Stimulated activated CD4-positive, alpha-beta T cell treated with anti-CD3 and anti-CD28 coated beads, Interleukin-12 subunit alpha, Interleukin-12 subunit beta, amount 100 ng/mL, for 48 hours (primary cell): ENCODE measurements at regions not wholly inside any gene's neighbourhood (a gene's known extent, or its start where the extent isn't known, plus 50 kb on each side); places are given as distances from the start of the nearest gene placed in this dataset.
A peak's percentile ranks its signal among the peaks of the same experiment; 100 is the strongest.
"Not testable (repeated sequence)": the region's sequence is repeated elsewhere in the genome, so short reads cannot be mapped to it uniquely, and the experiment has no call there.

Source experiments
- DNase-seq, 3 donors: peaks; one replicate each; pipeline ENCODE4 v3.0.0-alpha.2; 2020; ENCODE audit warnings: low read depth in 2 of 3, low spot score in 1 of 3

GRCh38 chr13:28574617-28575142 lies 79.8 kb upstream of the FLT1 start:
- DNase-seq = peak; percentile 16 to 38 (median 26)

DNA sequence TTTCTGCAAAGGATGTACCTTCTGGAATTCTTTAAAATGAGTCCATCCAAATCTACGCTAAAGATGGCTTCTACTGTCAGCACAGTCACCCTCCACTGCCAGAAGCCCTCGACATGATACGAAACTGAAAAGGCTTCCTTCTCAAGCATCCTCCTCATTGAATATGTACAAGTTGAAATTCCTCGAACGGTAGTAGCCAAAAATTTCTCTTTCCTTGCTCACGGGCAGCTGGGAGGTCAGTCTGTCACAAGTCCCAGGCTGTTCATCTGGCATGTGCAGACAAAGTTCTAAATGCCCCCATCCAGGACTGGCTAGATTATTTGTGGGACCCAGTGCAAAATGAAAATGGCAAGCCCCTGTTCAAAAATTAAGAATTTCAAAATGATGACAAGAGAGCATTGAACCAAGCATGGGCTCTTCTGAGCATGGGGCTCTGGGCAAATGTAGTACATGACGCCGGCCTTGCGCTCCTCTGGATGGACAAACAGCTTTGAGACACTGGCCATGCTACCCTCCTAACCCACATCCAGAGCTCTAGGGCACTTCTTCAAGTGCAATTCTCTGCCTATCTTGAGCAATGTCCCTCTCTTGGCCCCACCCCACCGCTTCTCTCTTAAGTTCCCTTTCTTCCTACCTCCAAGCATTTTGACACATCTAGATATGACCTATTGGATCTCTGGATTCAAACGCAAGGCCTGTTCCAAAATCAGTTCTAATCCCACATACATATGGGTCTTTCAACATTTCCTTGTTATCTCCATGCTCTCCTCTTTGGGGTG lies 78.9 kb upstream of the FLT1 start:
- DNase-seq = no peak

GRCh38 chr13:28572871-28573270 lies 77.9 kb upstream of the FLT1 start:
- DNase-seq = no peak

DNA sequence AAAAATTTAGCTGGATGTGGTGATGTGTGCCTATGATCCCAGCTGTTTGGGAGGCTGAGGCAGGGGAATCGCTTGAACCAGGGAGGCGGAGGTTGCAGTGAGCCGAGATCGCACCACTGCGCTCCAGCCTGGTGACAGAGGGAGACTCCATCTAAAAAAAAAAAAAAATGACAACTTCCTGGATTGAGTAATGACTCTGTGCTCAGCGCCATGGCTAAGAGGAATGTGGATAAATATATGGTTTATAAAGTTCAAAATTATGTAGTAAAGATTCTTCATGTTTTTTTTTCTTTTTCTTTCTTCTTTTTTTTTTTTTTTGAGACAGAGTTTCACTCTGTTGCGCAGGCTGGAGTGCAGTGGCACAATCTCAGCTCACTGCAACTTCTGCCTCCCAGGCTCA lies 75.4 kb upstream of the FLT1 start:
- DNase-seq = not testable (repeated sequence)

GRCh38 chr13:28569886-28570285 lies 75.0 kb upstream of the FLT1 start:
- DNase-seq = no peak

DNA sequence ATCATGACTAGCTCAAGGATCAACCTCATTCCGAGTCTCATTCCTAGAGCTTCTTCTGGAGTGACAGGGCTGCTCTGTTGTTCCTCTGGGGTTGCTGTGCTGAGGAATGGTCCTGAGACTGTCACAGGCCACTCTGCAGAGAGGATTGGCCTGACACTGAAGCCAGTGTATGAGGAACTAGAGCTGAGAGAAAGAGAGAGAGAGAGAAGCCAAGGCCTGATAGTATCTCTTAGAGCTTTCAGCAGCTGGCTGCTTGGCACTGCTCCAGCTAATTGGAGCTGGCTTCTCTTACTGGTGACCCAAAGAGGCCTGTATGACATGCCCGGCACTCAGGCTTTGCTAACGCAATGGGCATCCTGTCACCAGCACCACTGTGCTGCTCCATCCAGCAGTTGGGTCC lies 73.4 kb upstream of the FLT1 start:
- no peak for DNase-seq

DNA sequence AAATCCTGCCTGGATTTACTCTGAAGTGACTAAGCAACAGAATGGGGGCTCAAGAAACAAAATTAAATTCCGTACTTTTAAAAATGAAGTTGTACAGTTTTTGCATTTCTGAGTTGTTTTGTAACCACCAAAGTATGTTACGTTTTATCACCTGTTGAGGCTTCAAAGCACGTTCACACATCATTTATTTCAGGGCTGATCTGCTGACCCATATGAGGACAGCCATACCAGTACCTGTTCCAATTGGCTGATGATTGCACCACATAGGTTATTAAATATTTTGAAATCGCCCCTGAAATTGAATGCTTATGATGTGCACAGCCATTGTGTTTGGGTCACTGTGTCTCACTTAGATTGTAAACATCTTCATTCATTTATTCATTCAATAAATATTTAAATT lies 72.0 kb upstream of the FLT1 start:
- no peak for DNase-seq

DNA sequence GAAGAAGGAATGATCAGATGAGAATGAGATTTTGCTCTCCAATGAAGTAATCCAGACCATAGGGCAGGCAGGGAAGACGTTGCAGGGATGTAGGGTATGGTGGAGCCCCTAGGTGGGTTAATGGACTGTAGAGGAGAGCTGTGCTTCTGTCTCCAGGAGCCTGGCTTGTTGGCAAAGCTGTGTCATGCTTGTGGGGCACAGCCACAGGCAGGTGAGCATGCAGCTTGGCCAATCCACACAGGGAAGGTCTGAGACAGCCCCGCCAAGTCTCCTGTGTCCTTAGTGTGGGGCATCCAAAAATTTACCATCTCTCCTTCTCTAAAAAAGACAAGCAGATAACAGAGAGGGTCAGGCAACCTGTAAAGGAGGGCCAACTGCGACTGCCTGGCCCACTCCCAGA lies 71.4 kb upstream of the FLT1 start:
- DNase-seq = no peak

GRCh38 chr13:28564030-28564429 lies 69.1 kb upstream of the FLT1 start:
- DNase-seq = no peak

DNA sequence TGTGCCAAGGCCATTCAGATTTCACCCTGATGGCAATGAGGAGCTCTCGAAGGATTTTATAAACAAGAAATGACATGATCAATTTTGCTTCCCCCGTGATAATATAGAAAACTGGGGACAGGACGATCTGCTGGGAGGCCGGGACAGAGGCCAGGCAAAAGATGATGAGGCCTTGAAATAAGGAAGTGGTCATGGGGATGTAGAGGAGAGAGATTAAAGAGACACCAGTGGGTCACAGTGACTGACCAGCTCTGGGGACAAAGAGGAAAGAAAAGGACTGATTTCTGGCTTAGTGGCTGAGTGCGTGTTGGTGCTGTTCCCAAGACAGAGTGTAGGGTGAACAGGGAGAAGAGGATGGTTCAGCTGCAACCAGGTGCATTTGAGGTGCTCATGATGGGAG lies 68.7 kb upstream of the FLT1 start:
- DNase-seq = no peak

- DNase-seq = no peak
Measured at GRCh38 chr13:28560612-28561011, 65.7 kb upstream of the FLT1 start.

DNA sequence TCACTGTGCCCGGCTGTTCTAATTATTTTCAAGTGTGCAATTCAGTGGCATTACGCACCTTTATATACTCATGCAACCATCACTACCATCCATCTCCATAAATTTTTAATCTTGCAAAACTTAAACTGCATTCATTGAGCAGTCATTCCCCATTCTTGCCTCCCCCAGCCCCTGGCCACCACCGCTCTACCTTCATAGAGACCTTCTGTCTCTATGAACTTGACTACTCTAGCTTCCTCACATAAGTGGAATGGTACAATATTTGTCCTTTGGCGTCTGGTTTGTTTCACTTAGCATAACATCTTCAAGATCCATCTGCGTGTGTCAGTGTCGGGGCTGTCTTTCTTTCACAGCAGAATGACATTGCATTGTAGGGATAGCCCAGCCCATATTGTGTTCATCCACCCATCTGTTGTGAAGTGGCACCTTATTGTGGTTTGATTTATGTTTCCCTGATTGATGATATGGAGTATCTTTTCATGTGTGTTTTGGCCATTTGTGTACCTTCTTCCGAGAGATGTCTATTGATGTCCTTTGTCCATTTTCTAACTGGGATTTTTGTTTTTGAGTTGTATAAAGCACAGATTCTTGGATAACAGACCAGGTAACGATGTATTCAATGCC lies 64.8 kb upstream of the FLT1 start:
- no peak for DNase-seq

GRCh38 chr13:28558567-28558966 lies 63.6 kb upstream of the FLT1 start:
- DNase-seq = no peak

DNA sequence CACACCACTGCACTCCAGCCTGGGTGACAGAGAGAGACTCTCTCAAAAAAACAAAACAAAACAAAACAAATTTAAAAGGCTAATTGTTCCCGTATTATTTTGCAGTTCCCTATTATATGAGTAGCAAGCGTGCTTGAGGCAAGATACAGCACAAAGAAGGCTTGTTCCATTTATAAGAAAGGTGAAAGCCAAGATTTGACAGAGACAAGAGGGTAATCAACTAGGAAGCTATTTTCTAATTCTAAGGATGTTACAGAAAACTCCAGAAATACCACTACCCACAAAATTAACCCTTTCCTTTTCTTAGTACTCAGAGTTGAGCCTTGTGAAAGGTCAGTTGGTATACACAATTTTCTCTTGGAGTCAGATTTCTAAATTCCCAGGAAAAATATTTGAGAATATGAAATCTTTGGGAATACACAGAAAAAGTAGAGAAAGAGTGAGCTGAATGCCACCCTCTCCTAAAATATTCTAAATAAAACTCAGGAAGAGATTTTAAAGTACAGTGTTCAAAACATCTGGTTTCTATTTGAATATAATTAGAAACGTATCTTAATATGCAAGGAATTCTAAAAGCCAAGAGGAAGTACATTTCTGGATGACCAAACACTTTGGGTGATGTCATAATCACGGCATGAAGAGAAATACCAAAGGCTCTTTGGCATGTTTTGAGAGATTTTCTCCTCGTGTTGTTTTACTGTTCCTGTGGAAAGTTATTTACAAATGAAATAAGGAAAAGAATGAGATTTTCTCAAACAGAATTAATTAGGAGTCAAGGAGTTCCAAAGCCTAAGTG lies 63.0 kb upstream of the FLT1 start:
- no peak for DNase-seq

GRCh38 chr13:28555096-28555495 lies 60.2 kb upstream of the FLT1 start:
- DNase-seq = no peak

- no peak for DNase-seq
Measured at GRCh38 chr13:28553971-28554370, 59.0 kb upstream of the FLT1 start.

GRCh38 chr13:28552288-28552687 lies 57.4 kb upstream of the FLT1 start:
- no peak for DNase-seq

GRCh38 chr13:28551498-28551895 lies 56.6 kb upstream of the FLT1 start:
- DNase-seq = no peak

DNA sequence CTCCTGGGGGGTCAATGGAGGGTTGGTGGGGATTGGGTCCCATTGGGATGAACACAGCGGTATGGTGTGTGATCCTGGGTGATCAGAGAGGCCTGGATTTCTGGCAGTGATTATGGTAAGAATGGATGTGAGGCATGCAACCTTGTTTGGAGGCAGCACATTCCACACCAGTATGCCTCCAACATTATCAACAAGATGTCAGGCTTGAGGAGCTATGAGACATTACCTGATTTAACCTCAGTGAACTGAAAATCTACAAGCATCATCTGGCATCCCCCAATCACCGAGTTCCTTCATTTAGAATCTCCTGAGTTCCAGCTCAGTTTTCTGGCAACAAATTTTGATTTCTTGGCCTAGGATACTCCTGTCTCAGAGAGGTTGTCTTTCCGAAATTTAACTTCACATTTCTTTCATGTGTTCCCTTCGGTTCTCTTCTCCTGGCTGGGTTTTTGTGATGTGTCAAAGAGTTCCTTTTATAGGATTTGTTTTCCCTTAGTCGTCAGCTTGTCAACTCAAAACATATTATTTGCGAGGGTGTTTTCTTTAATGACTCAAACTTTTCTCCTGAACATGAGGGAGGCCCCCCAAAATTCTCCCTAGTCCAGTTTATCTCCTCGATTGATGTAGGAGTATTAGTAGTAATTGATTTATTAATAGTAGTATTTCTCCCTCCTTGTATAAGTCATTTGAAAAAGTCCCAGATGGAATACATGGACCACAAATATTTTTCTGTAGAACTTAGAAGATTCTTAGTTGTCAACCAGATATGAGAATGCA lies 56.0 kb upstream of the FLT1 start:
- DNase-seq = no peak

- no peak for DNase-seq
Measured at GRCh38 chr13:28550091-28550490, 55.2 kb upstream of the FLT1 start.

GRCh38 chr13:28548872-28549271 lies 53.9 kb upstream of the FLT1 start:
- DNase-seq = no peak
